ENCODE measurements at regions not wholly inside any gene's neighbourhood (a gene's known extent, or its start where the extent isn't known, plus 50 kb on each side); places are given as distances from the start of the nearest gene placed in this dataset.

DNA sequence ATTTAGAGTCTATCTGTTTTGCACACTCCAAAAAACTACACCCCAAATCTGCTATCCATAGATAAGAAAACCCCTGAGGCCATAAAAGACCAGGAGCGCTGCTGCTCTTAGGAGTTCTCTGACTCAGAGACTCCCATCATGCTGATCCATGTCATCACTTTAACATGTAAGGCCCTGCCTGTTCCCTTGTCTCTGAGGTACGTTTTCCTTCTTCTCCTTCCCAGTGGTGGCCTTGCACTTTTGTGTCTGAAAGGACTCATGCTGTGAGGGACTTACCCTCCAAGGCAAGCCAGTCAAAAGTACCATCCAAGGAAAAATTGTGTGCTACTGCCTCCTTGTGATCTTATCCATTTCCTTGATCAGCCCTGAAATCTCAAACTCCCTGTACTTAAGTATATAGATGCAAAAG, 427.4 kb upstream of the NCAM2 start:
- TF ChIP-seq YY1 (IDR thresholded peaks at IDR 0.05; ENCODE audit: insufficient read depth, insufficient read length) (no peak), ZNF274 (IDR thresholded peaks at IDR 0.05; ENCODE audit: low read depth, low read length) (no peak)

Measured in NT2/D1 (cell line).